HEK293T (cell line): ENCODE measurements at regions not wholly inside any gene's neighbourhood (a gene's known extent, or its start where the extent isn't known, plus 50 kb on each side); places are given as distances from the start of the nearest gene placed in this dataset.

Source experiments
- CTCF ChIA-PET: fragments of 350-600 bp; formaldehyde crosslinking; extraction: SDS; loops from one replicate; lab custom pipeline; 2021; ENCODE audit warnings: antibody characterized with exemption, inconsistent platforms; lab: Yijun Ruan, JAX
- POLR2A ChIA-PET: fragments of 350-600 bp; formaldehyde crosslinking; extraction: SDS; loops from one replicate; lab custom pipeline; 2020; ENCODE audit warnings: antibody characterized with exemption, inconsistent platforms; lab: Yijun Ruan, JAX
- DNase-seq: peaks from one replicate; pipeline ENCODE4 v3.0.0; 2012; ENCODE audit warnings: mixed read lengths; ENCODE audit errors: extremely low spot score
- ARNT ChIP-seq: fragments of 450-650 bp; IDR thresholded peaks from 2 replicates; pipeline ENCODE4 v1.6.1; 2017; ENCODE audit warnings: mild to moderate bottlenecking
- BHLHE40 ChIP-seq: fragments of 450-650 bp; IDR thresholded peaks from 2 replicates; pipeline ENCODE4 v1.6.1; 2016; ENCODE audit warnings: mild to moderate bottlenecking, moderate library complexity, borderline replicate concordance
- CTBP1 ChIP-seq: fragments of 450-650 bp; IDR thresholded peaks from 2 replicates; pipeline ENCODE4 v1.6.1; 2016; ENCODE audit warnings: borderline replicate concordance
- ELF4 ChIP-seq: fragments of 450-650 bp; IDR thresholded peaks from 2 replicates; pipeline ENCODE4 v1.6.1; 2017; ENCODE audit warnings: antibody characterized with exemption
- FOXA1 ChIP-seq: fragments of 450-650 bp; IDR thresholded peaks from 2 replicates; pipeline ENCODE4 v1.6.1; 2016; ENCODE audit warnings: mild to moderate bottlenecking
- FOXK2 ChIP-seq: fragments of 450-650 bp; IDR thresholded peaks from 2 replicates; pipeline ENCODE4 v1.6.1; 2016; ENCODE audit warnings: mild to moderate bottlenecking
- FOXM1 ChIP-seq: fragments of 450-650 bp; IDR thresholded peaks from 2 replicates; pipeline ENCODE4 v1.6.1; 2017; ENCODE audit warnings: mild to moderate bottlenecking, borderline replicate concordance
- HDGF ChIP-seq: fragments of 450-650 bp; IDR thresholded peaks from 2 replicates; pipeline ENCODE4 v1.6.1; 2017; ENCODE audit warnings: antibody characterized with exemption, borderline replicate concordance
- L3MBTL2 ChIP-seq: fragments of 450-650 bp; conservative IDR thresholded peaks from 2 replicates; pipeline ENCODE4 v1.6.1; 2016; ENCODE audit warnings: mild to moderate bottlenecking
- LEF1 ChIP-seq: fragments of 450-650 bp; IDR thresholded peaks from 2 replicates; pipeline ENCODE4 v1.6.1; 2017; ENCODE audit warnings: mild to moderate bottlenecking, borderline replicate concordance
- NFRKB ChIP-seq: fragments of 450-650 bp; IDR thresholded peaks from 2 replicates; pipeline ENCODE4 v1.6.1; 2016; ENCODE audit warnings: mild to moderate bottlenecking, moderate library complexity
- SP1 ChIP-seq: fragments of 450-650 bp; IDR thresholded peaks from 2 replicates; pipeline ENCODE4 v1.6.1; 2017
- SUZ12 ChIP-seq: fragments of 450-650 bp; IDR thresholded peaks from 2 replicates; pipeline ENCODE4 v1.6.1; 2016; ENCODE audit warnings: mild to moderate bottlenecking
- TARDBP ChIP-seq: fragments of 450-650 bp; IDR thresholded peaks from 2 replicates; pipeline ENCODE4 v1.6.1; 2016
- ZNF384 ChIP-seq: fragments of 450-650 bp; IDR thresholded peaks from 2 replicates; pipeline ENCODE4 v1.6.1; 2016
- TF ChIP-seq, protein P1 (sequence below): fragments of 450-650 bp; IDR thresholded peaks from 2 replicates; pipeline ENCODE4 v1.6.1; 2016

DNA sequence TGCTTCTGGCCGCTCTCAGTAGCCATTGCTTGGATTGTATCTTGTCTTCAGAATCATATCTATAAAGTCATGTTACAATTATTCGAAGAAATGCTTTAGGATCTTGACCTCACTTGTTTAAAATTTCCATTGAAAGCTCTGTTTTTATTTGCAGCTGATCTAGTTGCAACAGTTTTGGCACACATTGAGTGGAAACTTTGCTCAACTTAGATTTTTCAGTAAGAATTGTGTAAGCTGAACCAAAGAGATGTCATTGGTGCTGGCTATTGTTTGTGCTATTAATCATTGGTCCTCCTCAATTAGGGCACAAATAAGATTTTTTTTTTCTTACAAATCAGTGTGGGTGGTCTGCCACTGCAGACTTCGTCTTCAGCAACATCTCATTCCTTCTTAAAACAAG, 649.2 kb downstream of the MMUT start:
- TF ChIP-seq TARDBP (no peak), SUZ12 (no peak), ELF4 (no peak), NFRKB (no peak), BHLHE40 (no peak), L3MBTL2 (no peak), HDGF (no peak), FOXA1 (no peak), LEF1 (no peak), FOXM1 (no peak), ARNT (no peak), FOXK2 (no peak), ZNF384 (no peak)
- TF ChIP-seq, protein P1, sequence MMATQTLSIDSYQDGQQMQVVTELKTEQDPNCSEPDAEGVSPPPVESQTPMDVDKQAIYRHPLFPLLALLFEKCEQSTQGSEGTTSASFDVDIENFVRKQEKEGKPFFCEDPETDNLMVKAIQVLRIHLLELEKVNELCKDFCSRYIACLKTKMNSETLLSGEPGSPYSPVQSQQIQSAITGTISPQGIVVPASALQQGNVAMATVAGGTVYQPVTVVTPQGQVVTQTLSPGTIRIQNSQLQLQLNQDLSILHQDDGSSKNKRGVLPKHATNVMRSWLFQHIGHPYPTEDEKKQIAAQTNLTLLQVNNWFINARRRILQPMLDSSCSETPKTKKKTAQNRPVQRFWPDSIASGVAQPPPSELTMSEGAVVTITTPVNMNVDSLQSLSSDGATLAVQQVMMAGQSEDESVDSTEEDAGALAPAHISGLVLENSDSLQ = no peak
- ChIA-PET POLR2A (no interaction called here), CTCF (no interaction called here)
- DNase-seq = no peak

DNA sequence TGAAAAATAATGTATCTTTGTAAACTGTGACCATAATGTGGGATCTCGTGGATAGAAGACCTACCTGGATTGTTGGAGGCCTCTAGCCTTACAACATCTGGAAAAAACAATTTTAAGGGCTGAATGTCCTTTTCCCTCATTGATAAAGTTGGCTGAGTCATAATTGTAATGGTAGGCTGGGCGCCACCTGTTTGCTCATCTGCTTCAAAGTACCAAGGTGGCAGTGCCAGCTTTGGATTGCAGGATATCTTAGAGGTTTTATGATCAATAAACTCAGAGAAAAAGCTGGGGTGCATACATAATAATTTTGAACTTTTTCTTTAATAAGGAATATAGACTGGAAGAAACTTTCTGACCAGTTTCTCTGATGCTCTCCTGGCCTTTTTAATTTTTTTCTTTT, 653.4 kb downstream of the MMUT start:
- POLR2A ChIA-PET = no interaction called here
- DNase-seq = no peak
- CTCF ChIA-PET = no interaction called here
- TF ChIP-seq CTBP1 (no peak), FOXK2 (no peak), HDGF (no peak), TARDBP (no peak), SP1 (no peak), ZNF384 (no peak), ELF4 (no peak)

DNA sequence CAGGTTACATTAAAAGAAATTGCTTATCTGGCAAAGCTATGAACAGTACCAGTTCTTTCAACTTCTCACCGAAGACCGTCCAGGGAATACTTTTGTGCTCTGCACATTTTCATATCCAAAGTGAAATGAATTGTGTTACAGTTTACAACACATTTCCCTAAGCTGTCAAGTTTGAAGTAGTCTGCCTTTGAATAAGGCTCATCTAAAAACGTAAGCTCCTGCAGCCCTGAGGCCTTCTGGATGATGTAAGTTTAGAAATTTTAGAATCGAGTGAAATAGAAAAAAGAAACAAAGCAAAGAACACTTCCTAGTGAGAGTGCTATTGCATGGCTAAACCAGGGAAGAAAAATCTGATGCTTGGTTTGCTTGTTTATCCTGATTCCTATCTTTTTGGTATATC, 653.8 kb downstream of the MMUT start:
- CTCF ChIA-PET = no interaction called here
- POLR2A ChIA-PET = no interaction called here
- TF ChIP-seq ARNT (no peak), TARDBP (no peak), CTBP1 (no peak), FOXM1 (no peak), FOXA1 (no peak), NFRKB (no peak), ELF4 (no peak), L3MBTL2 (no peak), LEF1 (no peak), ZNF384 (no peak), HDGF (no peak), SUZ12 (no peak)
- TF ChIP-seq, protein P1 = no peak

DNA sequence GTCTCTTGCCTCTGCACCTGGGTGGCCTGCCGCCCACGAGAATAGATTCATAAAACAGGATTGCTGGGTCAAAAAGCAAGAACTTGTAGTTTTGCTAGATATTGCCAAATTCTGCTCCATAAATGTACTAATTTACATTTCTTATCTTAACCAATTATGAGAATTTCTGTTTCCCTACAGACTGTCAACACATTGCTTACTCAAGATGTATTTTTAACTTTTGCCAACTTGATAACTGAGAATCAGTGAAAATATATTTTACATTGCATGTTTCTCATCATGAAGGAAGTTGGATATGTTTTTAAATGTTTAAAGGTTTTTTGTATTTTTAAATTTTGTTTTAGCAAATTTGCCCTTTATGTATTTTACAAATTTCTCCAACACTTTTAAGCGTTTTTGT, 664.8 kb downstream of the MMUT start:
- CTCF ChIA-PET = no interaction called here
- POLR2A ChIA-PET = no interaction called here
- no peak for DNase-seq
- no peak for TF ChIP-seq CTBP1
- TF ChIP-seq, protein P1 = no peak
- no peak for TF ChIP-seq L3MBTL2
- TF ChIP-seq HDGF = no peak
- no peak for TF ChIP-seq FOXM1
- TF ChIP-seq ZNF384 = no peak
- TF ChIP-seq SP1 = no peak
- TF ChIP-seq ELF4 = no peak
- TF ChIP-seq ARNT = no peak
- TF ChIP-seq BHLHE40 = no peak
- TF ChIP-seq NFRKB = no peak
- TF ChIP-seq FOXA1 = no peak
- TF ChIP-seq LEF1 = no peak

More for the DNA sequence above, 653.8 kb downstream of the MMUT start:
- DNase-seq = no peak

DNA sequence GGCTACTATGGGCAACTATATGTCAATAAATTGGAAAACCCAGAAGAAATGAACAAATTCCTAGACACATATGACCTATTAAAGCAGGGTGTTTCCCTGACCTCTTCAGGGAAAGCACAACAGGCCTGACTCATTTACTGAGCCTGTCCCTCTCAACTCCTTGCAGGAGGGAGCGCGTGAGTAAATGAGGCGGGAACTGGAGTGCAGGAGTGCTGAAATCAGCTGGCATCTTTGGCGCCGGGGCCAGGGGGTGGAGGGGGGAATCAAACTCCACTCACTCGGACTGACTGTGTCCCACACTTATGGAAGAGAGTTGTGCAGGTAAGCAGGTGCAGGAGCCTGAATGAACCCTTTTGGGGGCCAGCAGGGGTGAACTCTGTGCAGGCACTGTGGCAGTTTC, 671.2 kb upstream of the PTCHD4 start:
- DNase-seq = no peak
- ChIA-PET POLR2A (no interaction called here), CTCF (no interaction called here)
- TF ChIP-seq LEF1 (no peak), NFRKB (no peak), SUZ12 (no peak), ZNF384 (no peak), FOXM1 (no peak), TARDBP (no peak), ELF4 (no peak), L3MBTL2 (no peak), SP1 (no peak), FOXK2 (no peak), CTBP1 (no peak), BHLHE40 (no peak), FOXA1 (no peak), HDGF (no peak), ARNT (no peak)
- TF ChIP-seq, protein P1 = no peak

DNA sequence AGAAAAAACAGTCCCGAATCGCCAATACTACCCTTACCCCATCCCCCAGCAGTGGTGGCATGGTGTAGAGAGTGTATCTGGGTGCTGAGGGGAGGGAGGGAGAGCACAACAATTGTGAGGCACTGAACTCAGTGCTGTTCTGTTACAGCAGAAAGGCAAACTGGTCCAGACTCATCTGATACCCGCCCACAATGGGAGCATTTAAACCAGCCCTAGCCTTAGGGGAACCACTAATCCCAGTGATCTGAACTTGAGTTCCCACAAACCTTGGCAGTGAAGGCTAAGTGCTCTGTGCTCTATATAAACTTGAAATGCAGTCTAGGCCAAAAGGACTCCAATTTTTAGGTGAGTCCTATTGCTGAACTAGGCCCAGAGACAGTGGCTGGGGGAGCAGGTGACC, 666.4 kb upstream of the PTCHD4 start:
- ChIA-PET CTCF (no interaction called here), POLR2A (no interaction called here)
- no peak for DNase-seq

More for the DNA sequence above, 666.4 kb upstream of the PTCHD4 start:
- TF ChIP-seq L3MBTL2 (no peak), SP1 (no peak), HDGF (no peak), FOXK2 (no peak), NFRKB (no peak), ZNF384 (no peak), ELF4 (no peak), FOXA1 (no peak), ARNT (no peak), CTBP1 (no peak), LEF1 (no peak)
